ENCODE measurements at regions not wholly inside any gene's neighbourhood (a gene's known extent, or its start where the extent isn't known, plus 50 kb on each side); places are given as distances from the start of the nearest gene placed in this dataset.
"Not testable (repeated sequence)": the region's sequence is repeated elsewhere in the genome, so short reads cannot be mapped to it uniquely, and the experiment has no call there.

DNA sequence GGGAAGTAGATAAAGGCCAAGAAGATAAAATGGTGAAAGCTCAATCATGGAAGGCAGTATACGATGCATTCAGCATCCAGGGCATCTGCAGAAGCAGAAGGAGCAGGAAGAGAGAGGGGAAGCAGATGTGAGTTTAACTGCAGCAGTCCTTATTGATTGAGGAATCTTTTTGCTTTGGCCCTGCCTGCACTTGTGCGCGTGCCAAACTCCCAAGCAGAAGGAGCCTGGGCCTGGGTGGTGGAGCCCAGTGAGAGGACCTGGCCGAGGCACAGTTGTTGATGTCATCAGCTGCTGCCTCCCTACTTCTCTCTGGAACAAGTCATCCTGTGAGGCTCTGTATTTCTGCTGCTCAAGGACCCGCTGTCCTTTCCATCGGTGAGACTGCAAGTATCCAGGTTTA lies 65.5 kb upstream of the ROPN1 start:
- no peak for TF ChIP-seq CTCF (IDR thresholded peaks at IDR 0.05)
- no peak for TF ChIP-seq POLR2A (IDR thresholded peaks at IDR 0.05)
- intact Hi-C loops (cut with DNase I; ENCODE audit: low total_unique reads): no loop called here
- H3K4me3 ChIP-seq (ENCODE audit: low read depth, poor library complexity, severe bottlenecking): no peak overlapping the region
- 58 to 76% methylated on average over 6 of the region's 6 CpGs for WGBS, 2 donors
- no peak for DNase-seq (ENCODE audit: low spot score in 2 of 2)

- no peak overlapping the region for H3K4me3 ChIP-seq (ENCODE audit: low read depth, poor library complexity, severe bottlenecking)
- TF ChIP-seq POLR2A (IDR thresholded peaks at IDR 0.05): no peak
- TF ChIP-seq CTCF (IDR thresholded peaks at IDR 0.05): no peak
- no peak for DNase-seq (ENCODE audit: low spot score in 2 of 2)
- intact Hi-C loops (cut with DNase I; ENCODE audit: low total_unique reads): no loop called here
- WGBS, 2 donors: 55 to 71% methylated on average over 1 of the region's 1 CpG
Measured at GRCh38 chr3:124059580-124059979, 67.7 kb upstream of the ROPN1 start.

DNA sequence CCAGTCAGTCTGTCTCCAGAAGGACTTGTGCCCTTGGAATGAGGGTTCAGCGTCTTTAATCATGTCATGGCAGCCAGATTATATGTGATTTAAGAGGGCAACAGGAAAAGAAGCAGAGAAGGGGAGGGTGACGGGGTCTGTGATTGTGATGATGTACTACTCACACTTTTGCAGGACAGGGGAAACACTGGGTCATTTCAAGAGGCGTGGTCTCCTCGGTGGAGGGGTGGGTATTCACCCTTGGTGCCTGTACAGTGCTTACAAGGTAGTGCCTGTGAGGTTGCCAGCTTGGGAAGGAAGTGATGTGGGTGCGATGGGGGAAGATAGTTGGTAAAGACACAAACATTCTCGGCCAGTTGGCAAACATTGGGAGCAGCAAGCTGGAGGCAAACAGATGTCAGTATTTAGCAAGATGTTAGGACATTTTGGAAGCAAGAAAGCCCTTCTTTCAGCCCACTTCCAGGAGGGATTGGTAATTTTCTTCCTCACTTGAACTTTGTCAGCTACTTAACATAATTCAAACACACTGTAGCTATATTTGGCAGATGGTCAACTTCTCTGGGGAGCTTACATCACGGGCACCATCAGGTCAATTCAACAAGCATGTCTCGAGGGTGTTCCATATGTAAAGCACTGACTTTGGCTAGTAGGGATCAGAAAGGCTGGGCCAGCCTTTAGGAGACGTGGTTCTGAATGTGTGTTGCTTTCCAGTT lies 71.4 kb upstream of the ROPN1 start:
- no peak for TF ChIP-seq POLR2A (IDR thresholded peaks at IDR 0.05)
- TF ChIP-seq CTCF (IDR thresholded peaks at IDR 0.05): no peak
- intact Hi-C loops (cut with DNase I; ENCODE audit: low total_unique reads): no loop called here
- WGBS, 2 donors: 60 to 62% methylated on average over 9 of the region's 9 CpGs
- H3K4me3 ChIP-seq (ENCODE audit: low read depth, poor library complexity, severe bottlenecking): no peak overlapping the region
- no peak for DNase-seq (ENCODE audit: low spot score in 2 of 2)

DNA sequence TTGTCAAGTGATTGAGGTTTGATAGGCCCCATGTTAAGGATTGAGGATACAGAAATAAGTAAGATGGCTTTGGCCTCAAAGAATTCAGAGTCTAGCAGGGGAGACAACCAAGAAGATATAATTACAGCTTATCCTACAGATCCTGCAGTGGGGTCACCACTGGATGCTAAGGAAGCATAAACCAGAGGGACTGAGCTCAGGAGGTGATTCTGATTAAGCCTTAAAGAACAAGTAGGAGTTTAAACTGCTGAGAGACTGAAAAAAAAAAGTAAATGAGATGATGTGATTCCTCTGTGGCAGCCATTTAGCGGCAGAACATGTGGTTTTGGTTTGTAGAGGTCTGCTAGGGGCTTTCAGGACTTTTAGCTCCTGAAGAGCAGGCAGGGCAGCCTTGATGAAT lies 72.1 kb upstream of the ROPN1 start:
- no peak for DNase-seq (ENCODE audit: low spot score in 2 of 2)
- 88 to 91% methylated on average over 1 of the region's 1 CpG for WGBS, 2 donors
- no peak for TF ChIP-seq POLR2A (IDR thresholded peaks at IDR 0.05)
- no peak for TF ChIP-seq CTCF (IDR thresholded peaks at IDR 0.05)
- no peak overlapping the region for H3K4me3 ChIP-seq (ENCODE audit: low read depth, poor library complexity, severe bottlenecking)
- intact Hi-C loops (cut with DNase I; ENCODE audit: low total_unique reads): no loop called here

DNA sequence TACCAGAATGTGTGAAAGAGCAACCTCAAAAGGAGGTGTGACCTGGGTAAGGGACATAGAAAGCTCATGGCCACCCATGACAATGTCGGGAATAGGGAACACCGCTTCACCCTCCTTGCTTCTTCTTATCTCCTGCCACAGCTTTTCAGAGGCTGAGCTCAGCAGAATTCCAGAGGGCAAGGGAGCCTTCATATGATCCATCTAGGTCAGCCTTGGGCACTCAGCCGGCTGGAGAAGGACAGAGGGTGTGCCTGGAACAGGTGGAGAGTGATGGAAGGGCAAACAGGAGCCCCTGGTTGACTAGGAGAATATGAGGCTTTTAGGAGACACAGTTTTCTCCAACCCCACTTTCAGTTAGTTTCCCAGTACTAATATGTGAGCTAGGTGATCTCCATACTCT lies 74.6 kb upstream of the ROPN1 start:
- H3K4me3 ChIP-seq (ENCODE audit: low read depth, poor library complexity, severe bottlenecking); DNase-seq (ENCODE audit: low spot score in 2 of 2); intact Hi-C loops (cut with DNase I; ENCODE audit: low total_unique reads): not testable (repeated sequence)
- WGBS, 2 donors: 93 to 95% methylated on average over 3 of the region's 3 CpGs

DNA sequence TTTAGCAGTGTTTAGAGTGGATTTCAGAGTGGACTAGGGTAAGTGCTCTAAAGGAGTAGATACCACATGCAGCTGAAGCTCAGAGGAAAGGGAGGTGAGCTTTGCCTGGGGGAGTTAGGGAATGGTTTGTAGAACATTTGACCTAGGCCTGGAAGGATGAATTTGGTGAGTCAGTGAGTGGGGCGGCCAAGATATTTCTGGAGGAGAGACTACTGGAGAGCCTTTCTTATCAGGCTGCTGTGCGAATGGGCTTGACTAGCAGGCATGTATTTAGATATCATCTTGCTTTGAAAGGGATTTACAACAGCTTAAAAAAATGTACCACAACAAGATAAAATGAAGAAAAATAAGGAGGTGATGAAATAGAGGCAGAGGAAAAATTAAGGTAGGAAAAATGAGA lies 77.8 kb upstream of the ROPN1 start:
- 73 to 84% methylated on average over 2 of the region's 2 CpGs for WGBS, 2 donors
- intact Hi-C loops (cut with DNase I; ENCODE audit: low total_unique reads); DNase-seq (ENCODE audit: low spot score in 2 of 2); H3K4me3 ChIP-seq (ENCODE audit: low read depth, poor library complexity, severe bottlenecking): not testable (repeated sequence)

GRCh38 chr3:124075090-124075489 lies 83.2 kb upstream of the ROPN1 start:
- intact Hi-C loops (cut with DNase I; ENCODE audit: low total_unique reads); H3K4me3 ChIP-seq (ENCODE audit: low read depth, poor library complexity, severe bottlenecking); DNase-seq (ENCODE audit: low spot score in 2 of 2): not testable (repeated sequence)
- WGBS, 2 donors: 86 to 88% methylated on average over 3 of the region's 3 CpGs
